IMR-90 (cell line): ENCODE measurements at regions not wholly inside any gene's neighbourhood (a gene's known extent, or its start where the extent isn't known, plus 50 kb on each side); places are given as distances from the start of the nearest gene placed in this dataset.
A peak's percentile ranks its signal among the peaks of the same experiment; 100 is the strongest.

Source experiments
- ATAC-seq: fragments of 200-7000 bp; cut with Tn5 transposase; 2 replicates; pipeline ENCODE4 v1.9.1; 2020; ENCODE audit warnings: low read depth, mild to moderate bottlenecking, moderate library complexity
- BruUV-seq: library from RNA; stranded (reverse); fragments of 400-500 nt; replicated peaks from 2 replicates; lab custom pipeline; 2021; lab: Mats Ljungman, UMichigan
- CTCF ChIA-PET: fragments of 300-600 bp; formaldehyde crosslinking; extraction: SDS; loops from one replicate; lab custom pipeline; 2021; ENCODE audit warnings: antibody characterized with exemption; lab: Yijun Ruan, JAX
- POLR2A ChIA-PET: fragments of 300-600 bp; sonication (Branson Sonifier 250); formaldehyde crosslinking; loops from one replicate; lab custom pipeline; 2022; ENCODE audit warnings: antibody characterized with exemption; ENCODE audit not compliant: unreplicated experiment; lab: Charles Lee
- DNase-seq: peaks from one replicate; pipeline ENCODE4 v3.0.0; 2013
- H2AFZ ChIP-seq: replicated peaks from 2 replicates; pipeline ENCODE3; 2013; ENCODE audit warnings: low read length, mild to moderate bottlenecking; ENCODE audit not compliant: poor library complexity
- H2AK5ac ChIP-seq: 2 replicates; pipeline ENCODE4 v1.6.1; 2013; ENCODE audit warnings: low read depth, low read length, inconsistent platforms
- H2AK9ac ChIP-seq: replicated peaks from 2 replicates; pipeline ENCODE3; 2013; ENCODE audit warnings: mild to moderate bottlenecking, low read depth, low read length, moderate library complexity; ENCODE audit not compliant: poor library complexity
- H2BK120ac ChIP-seq: 2 replicates; pipeline ENCODE4 v1.6.1; 2013; ENCODE audit warnings: low read depth, low read length, inconsistent platforms
- H2BK15ac ChIP-seq: 3 replicates; pipeline ENCODE4 v1.6.1; 2013; ENCODE audit warnings: low read depth, low read length, inconsistent platforms
- H2BK20ac ChIP-seq: 2 replicates; pipeline ENCODE4 v1.6.1; 2013; ENCODE audit warnings: low read depth, mild to moderate bottlenecking, inconsistent platforms, low read length, moderate library complexity
- H2BK5ac ChIP-seq: 2 replicates; pipeline ENCODE4 v1.6.1; 2013; ENCODE audit warnings: mild to moderate bottlenecking, low read depth, low read length, inconsistent platforms; ENCODE audit not compliant: poor library complexity, severe bottlenecking
- H3K14ac ChIP-seq: replicated peaks from 2 replicates; pipeline ENCODE4 v1.6.1; 2013; ENCODE audit warnings: low read depth, low read length, inconsistent platforms
- H3K18ac ChIP-seq: 2 replicates; pipeline ENCODE4 v1.6.1; 2013; ENCODE audit warnings: low read depth, low read length, control low read depth
- H3K23ac ChIP-seq: 2 replicates; pipeline ENCODE4 v1.6.1; 2013; ENCODE audit warnings: low read depth, low read length, inconsistent platforms
- H3K27ac ChIP-seq: 2 replicates; pipeline ENCODE4 v1.5.1; 2013; ENCODE audit warnings: mild to moderate bottlenecking, control low read depth, low read length; ENCODE audit not compliant: insufficient read depth
- H3K27me3 ChIP-seq: 2 replicates; pipeline ENCODE4 v1.6.1; 2013; ENCODE audit warnings: low read length; ENCODE audit not compliant: control insufficient read depth, insufficient read depth
- H3K36me3 ChIP-seq: 2 replicates; pipeline ENCODE4 v1.6.1; 2013; ENCODE audit warnings: low read length, mixed read lengths; ENCODE audit not compliant: control insufficient read depth, insufficient read depth
- H3K4ac ChIP-seq: 2 replicates; pipeline ENCODE4 v1.6.1; 2013; ENCODE audit warnings: low read depth, low read length, inconsistent platforms
- H3K4me1 ChIP-seq: 2 replicates; pipeline ENCODE4 v1.6.1; 2013; ENCODE audit warnings: low read length, mixed read lengths; ENCODE audit not compliant: control insufficient read depth, insufficient read depth
- H3K4me2 ChIP-seq: 2 replicates; pipeline ENCODE4 v1.6.1; 2013; ENCODE audit warnings: low read depth, mild to moderate bottlenecking, control low read depth, low read length, moderate library complexity
- H3K4me3 ChIP-seq: 2 replicates; pipeline ENCODE4 v1.5.1; 2013; ENCODE audit warnings: low read depth, mild to moderate bottlenecking, control low read depth, low read length, moderate library complexity; ENCODE audit not compliant: insufficient read depth
- H3K56ac ChIP-seq: 2 replicates; pipeline ENCODE4 v1.6.1; 2013; ENCODE audit warnings: low read length, inconsistent platforms; ENCODE audit not compliant: insufficient read depth; ENCODE audit errors: extremely low read depth
- H3K79me1 ChIP-seq, 2 experiments: 2 replicates each; pipeline ENCODE4 v1.6.1; 2013; ENCODE audit warnings: low read length in 2 of 2, inconsistent platforms in 1 of 2, low read depth in 1 of 2
- H3K9ac ChIP-seq: 2 replicates; pipeline ENCODE4 v1.6.1; 2013; ENCODE audit warnings: low read depth, low read length, control low read depth
- H3K9me1 ChIP-seq: 2 replicates; pipeline ENCODE4 v1.6.1; 2013; ENCODE audit warnings: low read length, inconsistent platforms; ENCODE audit not compliant: insufficient read depth
- H3K9me3 ChIP-seq: 2 replicates; pipeline ENCODE4 v1.6.1; 2013; ENCODE audit warnings: low read length; ENCODE audit not compliant: control insufficient read depth, insufficient read depth
- H4K20me1 ChIP-seq: 2 replicates; pipeline ENCODE4 v1.6.1; 2013; ENCODE audit warnings: low read length, inconsistent platforms; ENCODE audit not compliant: insufficient read depth
- H4K5ac ChIP-seq: 2 replicates; pipeline ENCODE4 v1.6.1; 2013; ENCODE audit warnings: mild to moderate bottlenecking, low read depth, low read length, control low read depth
- H4K8ac ChIP-seq, 2 experiments: 2 replicates each; pipeline ENCODE4 v1.6.1; 2013; ENCODE audit warnings: low read depth in 2 of 2, low read length in 2 of 2, control low read depth in 1 of 2, inconsistent platforms in 1 of 2
- H4K91ac ChIP-seq: 2 replicates; pipeline ENCODE4 v1.6.1; 2013; ENCODE audit warnings: low read depth, low read length, inconsistent platforms; ENCODE audit not compliant: insufficient read depth
- CHD1 ChIP-seq: IDR thresholded peaks from 2 replicates; pipeline ENCODE4 v1.6.1; 2012; ENCODE audit warnings: low read depth, low read length, improper control_type of control experiment
- FOS ChIP-seq: fragments of 150-350 bp; IDR thresholded peaks from 2 replicates; pipeline ENCODE4 v1.6.1; 2016; ENCODE audit warnings: low read depth, low read length
- MAFK ChIP-seq: IDR thresholded peaks from 2 replicates; pipeline ENCODE4 v1.6.1; 2012; ENCODE audit warnings: low read depth, low read length, improper control_type of control experiment
- MXI1 ChIP-seq: IDR thresholded peaks from 2 replicates; pipeline ENCODE4 v1.6.1; 2012; ENCODE audit warnings: low read depth, mild to moderate bottlenecking, low read length, moderate library complexity, borderline replicate concordance
- POLR2A ChIP-seq: IDR thresholded peaks from 2 replicates; pipeline ENCODE4 v1.6.1; 2012; ENCODE audit warnings: mild to moderate bottlenecking, low read depth, low read length
- RAD21 ChIP-seq: IDR thresholded peaks from 2 replicates; pipeline ENCODE4 v1.6.1; 2012; ENCODE audit warnings: low read length, improper control_type of control experiment
- RCOR1 ChIP-seq: IDR thresholded peaks from 2 replicates; pipeline ENCODE4 v1.6.1; 2012; ENCODE audit warnings: mild to moderate bottlenecking, low read length, improper control_type of control experiment; ENCODE audit not compliant: insufficient replicate concordance
- RFX5 ChIP-seq: IDR thresholded peaks from 2 replicates; pipeline ENCODE4 v1.8.0; 2012; ENCODE audit warnings: low read depth, mild to moderate bottlenecking, low read length, moderate library complexity
- USF2 ChIP-seq: fragments of 150-350 bp; IDR thresholded peaks from 2 replicates; pipeline ENCODE4 v1.6.1; 2017; ENCODE audit warnings: mild to moderate bottlenecking, antibody characterized with exemption, low read length, low read depth
- WGBS, 2 experiments: methylation state at CpG; one replicate each; pipeline versions ENCODE4 v1.1.5 to v1.1.7; 2013; ENCODE audit warnings: missing lambda C conversion rate in 2 of 2; ENCODE audit not compliant: insufficient read length in 1 of 2; ENCODE audit errors: extremely low coverage in 2 of 2; 5-methylcytosine and 5-hydroxymethylcytosine counted together
- dilution Hi-C: fragments of 300-500 bp; cut with HindIII; formaldehyde crosslinking; loops from one replicate; pipeline ENCODE4 v1.14.3; 2018; ENCODE audit warnings: low sequenced_read_pairs; ENCODE audit not compliant: unreplicated experiment
- in situ Hi-C: fragments of 300-500 bp; cut with MboI; formaldehyde crosslinking; loops from 3 replicates; pipeline ENCODE4 v1.14.3; 2019; ENCODE audit warnings: low sequenced_read_pairs, inconsistent platforms, mixed read lengths
- intact Hi-C: fragments of 100-400 bp; cut with micrococcal nuclease; formaldehyde crosslinking; loops from 2 replicates; pipeline ENCODE4 v1.10.0; 2022

- Histone ChIP-seq H3K4me3 (no peak overlapping the region), H3K4me1 (peaks cover 3% of the 10 kb centered on the region; the same call in 1 of the 2 replicates), H3K79me1 (no peaks in the 10 kb centered on the region), H2AK5ac (no peak overlapping the region), H2BK20ac (no peak overlapping the region), H3K9me1 (no peaks in the 10 kb centered on the region), H3K14ac (no peak overlapping the region), H3K4me2 (no peak overlapping the region), H3K56ac (no peak overlapping the region), H4K5ac (no peak overlapping the region), H4K20me1 (no peaks in the 10 kb centered on the region), H4K8ac (no peak overlapping the region), H3K27me3 (peaks cover 5% of the 10 kb centered on the region), H3K9me3 (peaks cover 8% of the 10 kb centered on the region), H2BK120ac (no peak overlapping the region), H3K9ac (no peak overlapping the region), H2AFZ (no peak overlapping the region), H3K36me3 (no peaks in the 10 kb centered on the region), H3K4ac (no peak overlapping the region), H2AK9ac (no peak overlapping the region), H2BK5ac (no peak overlapping the region), H4K91ac (no peak overlapping the region), H3K18ac (no peak overlapping the region), H2BK15ac (no peak overlapping the region), H3K23ac (no peak overlapping the region), H3K27ac (no peak overlapping the region)
- ATAC-seq, result no peak
- intact Hi-C loops (no loop called here), in situ Hi-C loops (no loop called here), dilution Hi-C loops (no loop called here)
- POLR2A ChIA-PET, result no interaction called here
- CTCF ChIA-PET, result no interaction called here
- WGBS, 2 experiments, result no CpG with 5 or more reads among the region's 3 CpGs
- DNase-seq, result peak; percentile 12
- BruUV-seq, result no TSS peak
- TF ChIP-seq USF2 (no peak), POLR2A (no peak), RFX5 (no peak), RAD21 (no peak), RCOR1 (no peak), CHD1 (no peak), MAFK (no peak), MXI1 (no peak), FOS (no peak)
These were observed 89.4 kb upstream of the SPTBN1 start for GRCh38 chr2:54366487-54367280.
